ENCODE measurements at regions not wholly inside any gene's neighbourhood (a gene's known extent, or its start where the extent isn't known, plus 50 kb on each side); places are given as distances from the start of the nearest gene placed in this dataset.

DNA sequence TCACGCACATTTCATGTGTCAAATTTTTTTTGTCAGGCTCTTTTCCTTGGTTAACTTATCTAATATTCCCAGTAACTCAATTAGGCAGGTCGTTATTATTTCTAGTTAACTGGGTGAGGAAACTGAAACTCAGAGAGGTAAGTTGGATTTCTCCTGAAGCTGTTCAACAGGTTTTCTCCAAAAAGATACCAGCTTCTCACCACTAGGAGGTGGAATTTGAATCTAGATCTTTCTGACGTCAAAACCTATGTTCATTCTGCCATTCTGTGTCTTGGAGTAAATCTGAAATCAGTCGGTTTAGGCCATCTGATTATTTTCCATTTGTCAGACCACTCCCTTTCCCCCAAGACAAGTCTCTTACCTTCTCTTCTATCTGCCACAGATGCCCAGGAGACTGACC lies 572.9 kb downstream of the ACTL7B start:
- TF ChIP-seq ZNF175 (tag by site-specific recombination; IDR thresholded peaks at IDR 0.05) (no peak), ZNF768 (tag by site-specific recombination; IDR thresholded peaks at IDR 0.05) (no peak), ZNF473 (tag by site-specific recombination; IDR thresholded peaks at IDR 0.05) (no peak), SALL2 (tag by site-specific recombination; IDR thresholded peaks at IDR 0.05; ENCODE audit: borderline replicate concordance) (no peak)
- TF ChIP-seq, protein P1, sequence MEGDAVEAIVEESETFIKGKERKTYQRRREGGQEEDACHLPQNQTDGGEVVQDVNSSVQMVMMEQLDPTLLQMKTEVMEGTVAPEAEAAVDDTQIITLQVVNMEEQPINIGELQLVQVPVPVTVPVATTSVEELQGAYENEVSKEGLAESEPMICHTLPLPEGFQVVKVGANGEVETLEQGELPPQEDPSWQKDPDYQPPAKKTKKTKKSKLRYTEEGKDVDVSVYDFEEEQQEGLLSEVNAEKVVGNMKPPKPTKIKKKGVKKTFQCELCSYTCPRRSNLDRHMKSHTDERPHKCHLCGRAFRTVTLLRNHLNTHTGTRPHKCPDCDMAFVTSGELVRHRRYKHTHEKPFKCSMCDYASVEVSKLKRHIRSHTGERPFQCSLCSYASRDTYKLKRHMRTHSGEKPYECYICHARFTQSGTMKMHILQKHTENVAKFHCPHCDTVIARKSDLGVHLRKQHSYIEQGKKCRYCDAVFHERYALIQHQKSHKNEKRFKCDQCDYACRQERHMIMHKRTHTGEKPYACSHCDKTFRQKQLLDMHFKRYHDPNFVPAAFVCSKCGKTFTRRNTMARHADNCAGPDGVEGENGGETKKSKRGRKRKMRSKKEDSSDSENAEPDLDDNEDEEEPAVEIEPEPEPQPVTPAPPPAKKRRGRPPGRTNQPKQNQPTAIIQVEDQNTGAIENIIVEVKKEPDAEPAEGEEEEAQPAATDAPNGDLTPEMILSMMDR (tag by site-specific recombination; IDR thresholded peaks at IDR 0.05): no peak
